ENCODE measurements at regions not wholly inside any gene's neighbourhood (a gene's known extent, or its start where the extent isn't known, plus 50 kb on each side); places are given as distances from the start of the nearest gene placed in this dataset.

DNA sequence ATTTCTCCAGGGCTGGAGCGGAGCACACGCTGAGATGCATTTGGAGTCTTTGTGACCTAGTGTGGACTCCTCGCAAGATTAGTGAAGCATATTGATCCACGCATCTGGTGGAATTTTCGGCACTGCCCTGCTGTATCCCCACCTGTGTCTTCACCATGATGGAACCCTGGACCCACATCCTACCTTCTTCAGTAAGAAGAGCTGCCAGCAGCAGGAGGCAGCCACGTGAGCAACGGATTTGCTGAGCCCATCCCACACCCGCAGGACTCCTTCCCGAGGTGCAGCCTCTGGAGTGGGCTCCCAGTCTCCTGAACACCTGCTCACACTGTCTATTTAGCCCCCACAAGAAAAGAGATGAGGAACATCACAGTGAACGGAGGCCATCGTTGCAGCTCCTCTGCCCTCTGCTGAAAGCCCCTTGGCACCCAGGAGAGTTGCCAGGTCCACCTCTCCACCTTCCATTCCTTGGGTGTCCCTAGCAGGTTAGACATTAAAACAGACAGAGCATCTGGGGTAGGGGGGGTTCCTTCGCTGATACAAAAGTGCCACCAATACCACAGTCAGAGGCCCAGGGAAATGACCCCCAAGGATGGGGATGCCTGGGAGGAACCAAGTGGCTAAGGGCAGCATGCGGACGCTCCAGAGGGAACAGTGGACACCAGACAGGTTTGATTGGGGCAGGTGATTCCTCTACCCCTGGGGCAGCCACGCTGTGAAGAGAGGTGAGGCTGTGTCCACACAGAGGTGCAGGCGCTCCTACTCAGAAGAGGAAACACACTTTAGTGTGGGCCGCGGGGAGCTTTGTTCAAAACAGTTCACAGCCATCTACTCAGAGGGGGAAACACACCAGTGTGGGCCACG lies 302.8 kb upstream of the SALL3 start:
- no peak for DNase-seq

DNA sequence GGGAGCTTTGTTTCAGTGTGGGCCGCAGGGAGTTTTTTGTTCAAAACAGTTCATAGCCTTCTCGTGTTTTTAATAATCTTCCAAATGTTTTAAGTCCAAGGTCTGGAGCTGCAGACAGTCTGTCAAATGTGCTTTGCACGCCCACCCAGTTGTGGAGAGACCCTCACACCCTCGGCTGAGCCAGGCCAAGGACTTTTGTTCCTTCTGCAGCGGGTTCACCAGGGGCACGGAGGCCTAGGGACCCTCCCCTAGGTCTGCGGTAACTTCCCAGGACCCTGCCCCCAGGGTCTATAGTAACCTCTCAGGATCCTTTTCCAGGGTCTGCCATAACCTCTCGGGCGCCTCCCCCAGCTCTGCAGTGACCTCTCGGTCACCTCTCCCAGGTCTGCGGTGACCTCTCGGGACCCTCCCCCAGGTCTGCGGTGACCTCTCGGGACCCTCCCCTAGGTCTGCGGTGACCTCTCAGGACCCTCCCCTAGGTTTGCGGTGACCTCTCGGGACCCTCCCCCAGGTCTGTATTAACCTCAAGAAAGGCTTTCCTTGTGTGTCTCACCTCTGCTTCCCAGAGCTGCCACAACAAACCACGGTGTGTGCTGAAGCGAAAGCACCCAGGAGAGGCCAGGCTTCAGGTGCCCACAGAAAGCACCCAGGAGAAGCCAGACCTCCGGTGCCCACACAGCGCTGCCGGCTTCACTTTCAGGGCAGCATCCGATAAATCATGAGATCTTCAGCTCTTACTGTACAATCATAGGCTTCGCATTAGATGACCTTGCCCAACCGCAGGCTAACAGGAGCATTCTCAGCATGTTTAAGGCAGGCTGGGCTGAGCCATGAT lies 301.9 kb upstream of the SALL3 start:
- DNase-seq: no peak

DNA sequence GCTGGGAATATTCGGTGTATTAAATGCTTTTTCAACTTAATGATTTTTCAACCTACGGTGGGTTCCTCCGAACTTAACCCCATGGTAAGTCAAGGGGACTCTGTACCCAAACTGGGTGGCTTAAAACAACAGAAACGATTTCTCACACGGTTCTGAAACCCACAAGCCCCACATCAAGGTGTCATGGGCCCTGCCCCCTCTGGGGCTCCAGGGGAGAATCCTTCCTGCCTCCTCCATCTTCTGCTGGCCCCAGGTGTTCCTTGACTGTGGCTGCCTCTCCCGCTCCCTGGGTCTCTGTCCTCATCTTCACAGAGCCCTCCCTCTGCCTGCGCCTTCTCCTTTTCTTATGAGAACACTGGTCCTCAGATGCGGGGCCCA lies 301.3 kb upstream of the SALL3 start:
- no peak for DNase-seq

DNA sequence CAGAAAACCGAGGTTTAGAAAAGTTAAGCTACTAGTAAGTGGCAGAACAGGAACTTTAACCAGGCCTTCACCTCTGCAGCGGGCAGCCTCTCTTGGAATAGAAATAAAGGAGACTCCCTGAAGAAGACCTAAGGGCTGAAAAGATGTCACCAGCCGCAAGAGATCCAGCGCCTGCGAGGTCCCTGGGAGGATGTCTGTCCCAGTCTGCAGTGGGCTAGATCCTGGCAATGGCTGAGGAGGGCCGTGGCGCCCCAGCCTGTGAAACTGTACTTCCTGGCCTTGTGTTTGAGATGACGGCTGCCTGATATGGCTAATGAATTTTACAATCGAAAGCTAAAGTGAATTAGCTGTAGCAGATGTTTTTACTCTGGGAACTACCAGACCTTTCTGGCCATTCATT lies 300.6 kb upstream of the SALL3 start:
- no peak for DNase-seq

DNA sequence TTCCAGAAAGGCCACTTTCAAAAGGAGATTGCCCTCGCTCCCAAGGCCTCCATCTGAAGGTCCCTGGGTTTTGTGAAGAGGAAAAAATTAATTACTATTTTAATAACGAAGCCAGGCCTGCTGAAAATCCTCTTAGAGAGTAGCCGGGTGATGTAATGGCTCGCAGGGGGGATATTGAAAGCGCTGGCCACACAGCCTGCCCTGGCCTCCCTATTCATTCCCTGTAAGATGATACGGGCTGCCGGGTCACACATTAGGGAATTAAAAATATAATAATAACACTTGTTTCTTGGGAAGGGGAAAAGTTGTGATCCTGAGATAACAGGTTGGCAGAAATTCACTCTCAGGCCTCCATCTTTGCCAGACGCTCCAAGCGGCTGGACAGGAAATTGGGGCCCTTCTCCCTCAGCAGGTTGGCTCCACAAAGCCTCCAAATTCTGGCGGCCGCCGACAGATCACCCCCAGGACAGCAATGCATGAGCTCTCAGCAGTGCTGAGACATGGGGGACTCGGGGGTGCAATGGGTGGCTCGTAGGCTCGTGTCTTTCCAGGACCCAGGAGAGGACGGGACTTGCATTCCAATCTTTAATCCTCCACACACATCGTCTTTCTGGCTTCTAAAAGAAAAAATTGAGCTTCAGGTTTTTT lies 299.9 kb upstream of the SALL3 start:
- no peak for DNase-seq

DNA sequence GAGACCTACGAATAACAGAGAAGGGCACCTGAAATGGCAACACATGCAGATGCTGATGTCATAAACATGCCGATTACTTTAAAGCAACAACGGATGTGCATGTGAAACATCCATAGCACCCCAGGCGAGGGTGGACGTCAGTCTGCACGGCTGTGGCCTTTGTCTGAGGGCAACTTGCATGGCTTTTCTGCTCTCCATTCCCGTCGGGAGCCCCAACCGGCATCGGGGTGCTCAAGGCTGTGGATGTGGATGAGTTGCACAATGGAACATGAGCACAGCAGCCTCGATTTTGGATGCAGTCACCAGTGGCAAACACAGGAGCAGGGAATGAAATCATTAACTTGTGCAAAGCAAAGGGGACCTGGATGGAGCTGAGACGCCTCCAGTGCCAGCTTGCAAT lies 298.2 kb upstream of the SALL3 start:
- DNase-seq: no peak

DNA sequence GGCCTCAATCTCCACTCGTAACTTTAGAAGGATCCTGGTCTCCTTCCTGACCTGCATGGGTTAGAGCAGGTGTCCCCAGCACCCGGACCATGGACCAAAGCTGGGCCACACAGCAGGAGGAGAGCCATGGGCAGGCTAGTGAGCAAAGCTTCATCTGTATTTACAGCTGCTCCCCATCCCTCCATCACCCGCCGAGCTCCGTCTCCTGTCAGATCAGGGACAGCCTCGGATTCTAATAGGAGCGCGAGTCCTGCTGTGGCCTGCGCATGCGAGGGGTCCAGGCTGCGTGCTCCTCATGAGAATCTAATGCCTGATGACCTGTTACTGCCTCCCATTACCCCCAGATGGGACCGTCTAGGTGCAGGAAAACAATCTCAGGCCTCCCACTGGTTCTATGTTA lies 297.7 kb upstream of the SALL3 start:
- DNase-seq: no peak

DNA sequence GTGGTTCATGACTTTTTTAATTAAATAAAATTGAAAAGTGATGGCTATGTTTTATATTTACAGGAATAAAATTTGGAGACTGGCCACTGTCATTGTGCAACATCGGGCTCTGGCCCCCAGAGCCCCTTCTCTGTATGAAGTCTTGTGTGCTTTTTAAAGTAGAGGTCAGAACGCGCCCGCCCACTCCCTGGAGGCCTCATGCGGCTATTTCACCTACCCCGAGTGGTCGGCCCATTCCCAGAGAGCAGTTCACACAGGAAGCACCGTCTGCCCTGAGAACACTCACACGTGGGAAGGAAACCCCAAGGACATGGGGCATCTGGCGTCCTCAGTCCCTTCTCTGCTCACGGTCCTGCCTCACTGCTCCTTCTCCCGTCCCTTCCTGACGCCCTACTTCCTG lies 296.9 kb upstream of the SALL3 start:
- DNase-seq: no peak

DNA sequence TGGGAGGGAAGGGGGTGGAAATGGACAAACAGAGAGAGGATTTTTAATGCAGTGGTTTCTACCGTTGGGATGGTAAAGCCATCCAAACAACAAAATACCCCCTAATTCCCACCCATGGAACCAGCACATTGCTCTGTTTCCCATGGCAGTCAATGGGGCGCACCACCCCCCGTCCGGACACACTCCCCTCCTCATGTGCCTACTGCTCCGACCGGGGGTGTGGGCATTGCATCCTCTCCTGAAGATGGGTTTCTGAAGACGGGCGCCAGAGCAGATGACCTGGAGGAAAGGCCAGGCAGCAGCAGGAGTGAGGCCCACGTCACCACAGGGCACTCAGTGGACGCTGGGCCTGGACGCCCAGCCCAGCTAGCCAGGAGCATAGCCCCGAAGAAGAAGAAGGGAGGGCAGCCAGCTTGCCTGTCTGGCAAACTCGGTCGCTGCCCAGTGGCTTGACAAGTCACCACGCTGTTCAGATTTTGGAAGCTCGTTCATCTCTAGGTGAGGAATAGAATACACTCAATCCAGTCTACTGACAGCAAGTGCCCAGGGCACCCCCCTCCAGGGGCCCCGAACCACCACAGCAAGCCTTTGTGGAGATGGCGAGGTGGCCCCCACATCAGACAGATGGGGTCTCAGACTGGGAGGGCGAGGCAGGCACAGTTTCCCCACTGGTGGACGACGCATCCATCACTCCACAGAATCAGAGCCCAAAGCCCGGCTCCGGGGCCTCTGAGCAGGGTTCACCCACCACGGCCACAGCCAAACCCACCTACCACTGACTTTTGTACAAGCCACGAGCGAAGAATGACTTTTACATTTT lies 296.2 kb upstream of the SALL3 start:
- DNase-seq: no peak

DNA sequence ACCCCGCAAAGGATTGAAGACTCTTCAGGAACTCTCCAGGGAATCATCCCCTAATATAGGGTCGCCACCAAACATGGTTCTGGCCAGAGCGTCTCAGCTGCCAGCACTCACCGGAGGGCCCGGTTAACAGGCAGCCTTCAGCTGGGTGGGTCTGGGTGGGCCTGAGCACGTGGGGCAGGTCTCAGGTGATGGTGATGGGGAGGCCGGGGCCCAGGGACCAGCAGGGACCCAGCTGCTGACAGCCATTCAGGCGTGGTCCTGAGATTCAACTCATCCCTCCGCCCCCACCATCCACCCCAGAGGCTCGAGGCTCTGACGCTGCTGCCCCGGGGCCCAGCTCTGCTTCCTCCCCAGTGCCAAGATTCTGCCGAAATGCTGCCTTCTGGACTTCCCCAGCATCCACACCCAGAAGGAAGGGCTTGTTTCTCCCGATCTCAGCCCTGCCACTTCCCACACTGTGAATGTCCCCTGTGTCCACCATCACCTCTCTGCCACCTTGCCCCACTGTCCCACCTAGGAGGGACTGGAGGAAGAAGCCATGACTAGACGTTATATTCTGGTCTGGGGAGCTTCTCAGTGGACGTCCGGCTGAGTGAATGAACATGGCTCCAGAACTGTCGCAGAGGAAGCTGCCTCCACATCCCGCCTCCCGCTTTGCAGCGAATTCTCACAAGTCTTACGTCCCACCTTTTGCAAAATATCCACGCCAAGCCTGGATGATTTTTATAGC lies 294.2 kb upstream of the SALL3 start:
- DNase-seq: no peak

DNA sequence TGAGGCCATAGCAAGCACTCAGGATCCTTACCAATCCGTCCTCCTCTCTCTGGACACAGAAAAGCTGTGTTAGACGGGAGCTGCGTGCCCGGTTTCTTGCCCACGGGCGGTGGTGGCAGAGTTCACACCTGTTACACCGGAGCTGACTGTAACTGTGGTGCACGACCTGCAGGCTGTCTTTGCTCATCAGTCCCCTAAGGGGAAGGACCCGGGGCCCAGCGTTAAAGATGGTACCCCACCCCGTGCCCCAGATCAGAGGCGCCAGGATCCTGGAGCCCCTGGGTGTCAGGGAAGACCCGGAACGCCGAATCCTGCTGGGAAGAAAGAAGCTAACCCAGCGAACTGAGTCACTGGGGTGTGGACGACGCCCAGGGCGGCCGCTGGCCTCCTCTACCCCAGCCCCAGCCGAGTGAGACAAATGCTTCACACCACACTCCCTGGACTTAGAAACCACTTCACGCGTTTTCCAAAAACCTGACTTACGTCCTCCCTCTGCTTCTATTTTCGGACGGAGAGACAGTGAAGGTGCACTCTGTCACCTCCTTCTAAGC lies 293.6 kb upstream of the SALL3 start:
- DNase-seq: no peak

DNA sequence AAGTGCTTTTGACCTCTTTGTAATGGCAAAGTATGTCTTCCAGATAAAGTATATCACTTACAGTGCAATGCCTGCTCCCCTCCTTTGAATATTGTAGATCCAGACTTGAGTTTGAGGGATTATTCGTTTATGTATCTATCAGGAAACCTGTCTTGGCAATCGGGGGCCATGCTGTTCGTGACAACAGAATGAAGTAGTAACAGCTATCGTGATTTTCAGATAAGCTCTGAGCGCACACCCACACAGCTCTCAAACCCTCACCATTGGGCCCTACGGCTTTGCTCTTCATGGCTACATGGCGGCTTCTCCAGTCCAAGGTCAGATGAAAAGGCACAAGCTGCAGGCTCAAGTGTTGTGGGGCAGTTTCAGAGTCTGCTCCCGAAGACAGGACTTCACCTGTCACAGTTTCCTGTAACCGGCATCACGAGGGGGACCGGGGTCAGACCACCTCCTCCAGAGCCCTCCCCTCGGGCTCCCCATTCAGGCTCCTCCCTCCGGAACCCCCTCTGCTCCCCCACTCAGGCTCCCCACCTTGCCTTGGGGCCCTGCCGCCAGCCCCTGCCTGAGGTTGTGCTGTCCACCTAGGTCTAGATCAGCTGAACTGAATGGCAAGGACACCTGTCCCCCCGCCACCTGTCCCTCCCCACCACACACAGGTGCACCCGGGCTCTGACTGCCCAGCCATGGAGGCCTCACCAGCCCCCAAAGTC lies 292.5 kb upstream of the SALL3 start:
- DNase-seq: no peak

DNA sequence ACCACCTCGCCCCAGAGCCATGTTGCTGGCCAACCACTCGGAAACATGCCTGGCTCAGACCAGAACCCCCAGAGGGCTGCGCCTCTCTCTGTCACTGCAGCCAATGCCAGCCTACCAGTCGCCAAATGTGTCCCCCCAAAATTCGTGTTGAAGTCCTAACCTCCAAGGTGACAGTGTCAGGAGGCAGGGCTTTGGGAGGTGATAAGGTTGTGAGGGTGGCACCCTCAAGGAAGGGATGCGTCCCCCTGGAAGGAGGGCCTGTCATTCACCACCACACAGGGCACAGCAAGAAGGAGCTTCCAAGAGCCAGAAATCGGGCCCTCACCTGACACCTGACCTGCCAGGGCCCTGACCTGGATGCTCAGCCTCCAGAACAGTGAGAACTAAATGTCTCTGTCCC lies 291.9 kb upstream of the SALL3 start:
- no peak for DNase-seq

DNA sequence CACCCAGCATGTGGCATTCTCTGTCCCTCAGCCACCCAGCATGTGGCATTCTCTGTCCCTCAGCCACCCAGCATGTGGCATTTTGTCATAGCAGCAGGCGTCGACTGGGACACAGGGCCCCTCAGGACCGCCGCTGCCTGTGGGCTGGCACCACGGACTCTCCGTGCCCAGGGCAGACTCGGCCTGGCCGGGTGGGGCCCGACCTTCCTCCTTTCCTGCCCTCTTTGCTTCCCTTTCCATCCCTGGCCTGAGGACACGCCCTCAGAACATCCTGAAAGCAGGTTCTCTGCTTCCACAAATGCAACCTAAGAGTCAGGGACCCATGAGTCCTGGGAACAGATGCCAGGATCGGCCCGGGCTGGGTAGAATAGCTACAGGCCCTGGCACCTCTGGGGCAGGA lies 291.4 kb upstream of the SALL3 start:
- DNase-seq: no peak

DNA sequence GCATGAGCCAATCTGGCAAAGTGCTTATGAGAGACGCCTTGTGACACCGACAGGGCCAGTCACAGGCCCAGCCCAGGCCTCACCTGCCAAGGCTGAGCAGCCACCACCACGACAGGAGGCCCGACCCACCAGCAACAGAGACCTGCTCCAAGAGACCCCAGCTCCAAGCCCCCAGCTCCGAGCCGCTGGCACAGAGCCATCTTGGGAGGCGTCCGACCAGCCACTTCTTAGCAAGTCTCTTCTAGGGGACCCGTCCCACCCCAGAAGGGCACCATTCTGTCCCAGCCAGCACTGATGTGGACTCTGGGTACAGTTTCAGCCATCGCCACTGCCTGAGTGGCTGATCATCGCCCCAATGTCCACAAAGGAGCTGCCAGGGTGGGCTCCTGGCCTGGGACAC lies 290.7 kb upstream of the SALL3 start:
- no peak for DNase-seq

DNA sequence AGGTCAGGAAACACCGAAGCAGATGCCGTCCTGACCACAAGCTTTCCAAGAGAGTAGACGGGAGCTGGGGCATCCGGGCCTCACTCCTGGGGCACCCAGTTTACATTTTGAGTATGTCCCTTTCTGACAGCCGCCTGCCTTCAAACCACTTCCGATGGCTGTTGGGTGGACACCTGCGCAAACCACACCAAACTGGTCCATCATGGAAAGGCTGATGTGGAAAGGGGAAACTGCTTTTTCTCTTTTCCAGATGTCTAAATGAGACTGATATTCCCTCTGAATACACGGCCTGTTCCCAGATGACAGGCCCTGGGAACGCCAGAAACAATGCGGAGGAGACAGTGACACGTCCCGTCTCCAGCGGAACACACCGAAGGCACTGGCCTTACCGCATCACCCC lies 290.0 kb upstream of the SALL3 start:
- no peak for DNase-seq

DNA sequence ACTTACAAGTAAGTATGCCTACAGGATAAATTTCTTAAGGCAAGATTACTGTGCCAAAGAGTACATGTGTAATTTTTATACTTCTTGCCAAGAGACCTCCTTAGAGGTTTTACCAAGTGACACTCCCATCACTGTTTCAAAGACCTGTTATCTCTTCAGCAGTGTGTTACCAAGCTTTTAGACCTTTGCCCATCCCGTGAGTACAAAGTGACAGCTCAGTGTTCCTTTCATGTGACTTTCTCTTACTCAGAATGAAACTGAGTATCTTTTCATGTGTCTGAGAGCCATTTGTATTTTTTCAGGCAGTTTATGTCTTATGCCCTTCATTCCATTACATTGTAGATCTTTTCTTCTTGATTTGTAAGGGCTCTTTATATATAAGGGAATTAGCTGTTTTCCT lies 287.5 kb upstream of the SALL3 start:
- DNase-seq: no peak

DNA sequence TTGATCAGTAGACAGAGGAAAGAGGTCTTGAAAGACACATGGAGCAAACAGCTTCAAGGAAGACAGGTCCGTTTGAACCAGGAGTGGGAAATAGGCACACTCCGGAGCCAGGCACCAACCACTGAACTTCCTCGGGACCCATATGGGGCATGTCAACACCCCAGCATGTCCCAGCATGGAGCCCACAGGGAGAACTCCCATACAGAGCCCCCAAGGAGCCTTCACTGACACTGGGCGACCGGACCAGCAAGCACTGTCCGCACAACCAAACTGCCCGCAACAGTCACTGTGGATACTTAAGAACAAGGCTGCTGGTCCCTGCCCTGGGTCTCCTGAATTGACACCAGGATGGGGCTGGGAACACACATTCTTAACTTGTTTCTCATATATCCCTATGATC lies 286.2 kb upstream of the SALL3 start:
- DNase-seq: no peak

DNA sequence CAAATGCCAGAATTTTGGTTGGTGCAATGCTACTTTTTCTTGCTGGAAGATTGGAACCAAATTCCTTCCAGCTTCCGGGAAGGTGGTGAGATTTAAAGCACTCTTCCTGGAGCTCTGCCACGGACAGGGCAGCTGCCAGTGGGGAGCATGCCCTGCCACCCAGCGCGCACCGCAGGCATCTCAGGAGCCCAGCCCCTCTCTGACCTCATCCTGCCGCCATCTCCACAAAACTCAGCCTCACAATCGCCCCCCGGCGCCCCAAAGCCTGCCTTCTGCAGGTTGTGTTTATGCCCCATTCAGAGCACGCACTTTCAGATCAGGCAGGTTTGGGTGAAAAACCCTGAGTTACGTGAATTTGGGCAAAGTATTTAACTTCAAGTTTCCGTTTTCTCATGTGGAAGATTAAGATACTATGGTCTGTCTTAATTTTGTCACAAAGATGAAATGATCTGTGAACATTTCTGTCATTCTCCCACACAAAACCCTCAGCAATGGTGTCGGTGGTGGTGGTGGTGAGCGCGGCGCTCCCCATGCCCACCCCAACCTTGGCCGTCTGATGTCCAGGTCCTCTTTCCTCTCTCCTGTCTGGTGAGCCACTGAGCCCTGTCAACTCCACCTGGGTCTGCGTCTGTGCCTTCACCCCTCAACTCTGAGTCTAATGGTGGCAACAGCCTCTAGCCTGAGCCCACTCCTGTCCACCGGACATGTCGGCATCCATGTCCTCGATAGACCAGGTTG lies 282.8 kb upstream of the SALL3 start:
- DNase-seq: no peak

DNA sequence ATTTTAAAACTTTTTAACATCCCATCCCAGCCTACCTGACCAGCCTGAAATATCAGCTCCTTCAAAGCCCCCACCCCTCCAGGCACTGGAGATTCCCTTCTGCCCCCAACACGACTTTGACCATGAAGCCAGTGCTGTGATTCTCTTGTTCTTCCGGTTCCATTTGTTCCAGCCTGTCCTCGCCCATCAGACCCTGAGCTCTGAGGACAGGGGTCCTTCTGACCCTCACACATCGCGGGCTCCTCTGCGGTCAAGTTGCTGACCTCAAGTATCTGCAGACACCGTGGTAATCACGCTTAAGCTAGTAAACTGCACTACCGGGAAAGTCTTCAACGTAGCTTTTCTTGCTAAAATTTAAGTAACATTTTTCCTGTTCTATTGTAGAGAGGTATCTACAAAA lies 282.2 kb upstream of the SALL3 start:
- DNase-seq: no peak

DNA sequence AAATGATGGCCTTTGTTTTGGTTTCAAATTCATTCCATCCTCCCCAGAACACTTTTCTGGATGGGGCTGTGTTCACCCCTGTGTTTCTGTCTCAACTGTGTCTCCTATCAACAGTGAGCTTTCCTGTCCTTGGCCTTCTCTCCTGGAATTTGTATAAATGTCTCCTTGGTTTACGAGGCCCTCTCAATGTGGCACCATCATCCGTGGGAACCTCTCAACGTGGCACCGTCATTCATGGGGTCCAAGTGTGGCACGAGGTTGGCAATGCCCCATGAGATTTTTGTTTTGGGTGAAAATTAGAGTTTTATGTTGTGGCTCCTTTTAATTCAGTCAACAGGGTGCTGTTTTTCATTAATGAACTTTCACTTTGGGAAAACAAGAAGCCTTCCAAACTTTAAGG lies 280.7 kb upstream of the SALL3 start:
- no peak for DNase-seq

Measured in COR-L47 (cell line).